SIG-M5 treated with dmso at 0.1 percent for 504 hours (cell line): ENCODE measurements at regions not wholly inside any gene's neighbourhood (a gene's known extent, or its start where the extent isn't known, plus 50 kb on each side); places are given as distances from the start of the nearest gene placed in this dataset.
A peak's percentile ranks its signal among the peaks of the same experiment; 100 is the strongest.
"Not testable (repeated sequence)": the region's sequence is repeated elsewhere in the genome, so short reads cannot be mapped to it uniquely, and the experiment has no call there.

Source experiments
- DNase-seq: peaks from one replicate; lab custom pipeline; 2025; ENCODE audit not compliant: unreplicated experiment; lab: John Stamatoyannopoulos, UW

- no peak for DNase-seq
These were observed 2302.2 kb upstream of the RAG2 start for GRCh38 chr11:38900211-38900610.

GRCh38 chr11:38894201-38894600, 2296.2 kb upstream of the RAG2 start:
- DNase-seq, result not testable (repeated sequence)

- no peak for DNase-seq
These were observed 2286.3 kb upstream of the RAG2 start for GRCh38 chr11:38884145-38884865.

- no peak for DNase-seq
These were observed 2269.3 kb upstream of the RAG2 start for GRCh38 chr11:38867338-38867737.

GRCh38 chr11:38865922-38866321, 2267.9 kb upstream of the RAG2 start:
- DNase-seq, result no peak

- no peak for DNase-seq
These were observed 2245.0 kb upstream of the RAG2 start for GRCh38 chr11:38842991-38843390.

- no peak for DNase-seq
These were observed 2241.0 kb upstream of the RAG2 start for GRCh38 chr11:38839071-38839470.

GRCh38 chr11:38835966-38836365, 2237.9 kb upstream of the RAG2 start:
- DNase-seq, result no peak

- peak; percentile 2 for DNase-seq
These were observed 2226.5 kb upstream of the RAG2 start for GRCh38 chr11:38824573-38824972.

- DNase-seq, result not testable (repeated sequence)
These were observed 2223.8 kb upstream of the RAG2 start for GRCh38 chr11:38821786-38822185.

GRCh38 chr11:38819981-38820380, 2221.9 kb upstream of the RAG2 start:
- no peak for DNase-seq

GRCh38 chr11:38818720-38819119, 2220.7 kb upstream of the RAG2 start:
- no peak for DNase-seq

GRCh38 chr11:38814670-38815069, 2216.6 kb upstream of the RAG2 start:
- DNase-seq, result no peak

GRCh38 chr11:38809521-38809920, 2211.5 kb upstream of the RAG2 start:
- no peak for DNase-seq

- DNase-seq, result no peak
These were observed 2198.2 kb upstream of the RAG2 start for GRCh38 chr11:38796281-38796680.

GRCh38 chr11:38795027-38795426, 2197.0 kb upstream of the RAG2 start:
- no peak for DNase-seq

- DNase-seq, result peak; percentile 54
These were observed 2193.4 kb upstream of the RAG2 start for GRCh38 chr11:38791346-38791961.

- no peak for DNase-seq
These were observed 2190.5 kb upstream of the RAG2 start for GRCh38 chr11:38788561-38788960.

- DNase-seq, result no peak
These were observed 2186.1 kb upstream of the RAG2 start for GRCh38 chr11:38784164-38784563.

- no peak for DNase-seq
These were observed 2168.8 kb upstream of the RAG2 start for GRCh38 chr11:38766796-38767195.

- no peak for DNase-seq
These were observed 2161.4 kb upstream of the RAG2 start for GRCh38 chr11:38759394-38759793.

GRCh38 chr11:38756537-38756936, 2158.5 kb upstream of the RAG2 start:
- DNase-seq, result no peak

- no peak for DNase-seq
These were observed 2153.4 kb upstream of the RAG2 start for GRCh38 chr11:38751421-38751820.
